SK-N-SH (cell line): ENCODE measurements at regions not wholly inside any gene's neighbourhood (a gene's known extent, or its start where the extent isn't known, plus 50 kb on each side); places are given as distances from the start of the nearest gene placed in this dataset.

Experiments used
- CTCF ChIA-PET: fragments of 300-600, 350-600 bp; formaldehyde crosslinking; extraction: SDS; loops from one replicate; lab custom pipeline; 2021; lab: Yijun Ruan, JAX
- POLR2A ChIA-PET: fragments of 350-600 bp; sonication (Branson Sonifier 250); formaldehyde crosslinking; extraction: SDS; loops from one replicate; lab custom pipeline; 2020; ENCODE audit warnings: antibody characterized with exemption, inconsistent platforms; lab: Yijun Ruan, JAX
- DNase-seq: peaks from one replicate; pipeline ENCODE4 v3.0.0; 2012
- H2AFZ ChIP-seq: fragments of 200-600 bp; sonication (generic); 2 replicates; pipeline ENCODE4 v1.8.1; 2016; ENCODE audit warnings: antibody characterized with exemption, mild to moderate bottlenecking, low read depth
- H3F3A ChIP-seq: fragments of 200-600 bp; sonication (generic); replicated peaks from 2 replicates; pipeline ENCODE3; 2016; ENCODE audit warnings: antibody characterized with exemption, mild to moderate bottlenecking; ENCODE audit not compliant: insufficient read depth
- H3K27ac ChIP-seq, 2 experiments: fragments of 200-500 bp in 1 of 2; fragments of 200-600 bp in 1 of 2; sonication (Bioruptor generic) in 1 of 2; sonication (generic), shearing (Covaris generic) in 1 of 2; 2 replicates each; pipeline versions ENCODE4 v1.5.1 to v1.6.1; 2014 to 2016; ENCODE audit warnings: low read depth in 2 of 2, inconsistent platforms in 1 of 2, low read length in 1 of 2, mild to moderate bottlenecking in 1 of 2, mixed read lengths in 1 of 2
- H3K27me3 ChIP-seq: fragments of 200-600 bp; sonication (generic), shearing (Covaris generic); 2 replicates; pipeline ENCODE4 v1.6.1; 2016; ENCODE audit warnings: mixed run types; ENCODE audit not compliant: insufficient read depth
- H3K36me3 ChIP-seq, 2 experiments: fragments of 200-500 bp in 1 of 2; fragments of 200-600 bp in 1 of 2; sonication (Bioruptor generic) in 1 of 2; sonication (generic) in 1 of 2; replicated peaks in 1 of 2; 2 replicates each; pipeline versions ENCODE3 to v1.5.1; 2014 to 2016; ENCODE audit warnings: low read length in 1 of 2, mild to moderate bottlenecking in 1 of 2; ENCODE audit not compliant: insufficient read depth in 2 of 2, control insufficient read depth in 1 of 2
- H3K4me1 ChIP-seq, 2 experiments: fragments of 200-500 bp in 1 of 2; fragments of 200-600 bp in 1 of 2; sonication (Bioruptor generic) in 1 of 2; sonication (generic), shearing (Covaris generic) in 1 of 2; 2 replicates each; pipeline versions ENCODE4 v1.5.1 to v1.6.1; 2014 to 2016; ENCODE audit warnings: low read depth in 1 of 2, low read length in 1 of 2, mixed run types in 1 of 2; ENCODE audit not compliant: insufficient read depth in 2 of 2, control insufficient read depth in 1 of 2
- H3K4me2 ChIP-seq: fragments of 200-600 bp; sonication (generic), shearing (Covaris generic); 2 replicates; pipeline ENCODE4 v1.6.1; 2017; ENCODE audit warnings: mixed run types
- H3K4me3 ChIP-seq, 2 experiments: fragments of 200-500 bp in 1 of 2; fragments of 200-600 bp in 1 of 2; sonication (Bioruptor generic) in 1 of 2; sonication (generic), shearing (Covaris generic) in 1 of 2; 2 replicates each; pipeline versions ENCODE4 v1.5.1 to v1.8.1; 2014 to 2016; ENCODE audit warnings: low read depth in 2 of 2, inconsistent platforms in 1 of 2, low read length in 1 of 2, mild to moderate bottlenecking in 1 of 2, mixed read lengths in 1 of 2, moderate library complexity in 1 of 2
- H3K79me2 ChIP-seq: fragments of 200-600 bp; sonication (generic); 2 replicates; pipeline ENCODE4 v1.8.1; 2017; ENCODE audit warnings: mild to moderate bottlenecking; ENCODE audit not compliant: insufficient read depth
- H3K9ac ChIP-seq: fragments of 200-600 bp; sonication (generic); 2 replicates; pipeline ENCODE4 v1.6.1; 2017; ENCODE audit warnings: mixed run types
- H3K9me2 ChIP-seq: fragments of 200-600 bp; sonication (generic); 2 replicates; pipeline ENCODE4 v1.6.1; 2017; ENCODE audit warnings: mixed run types
- H3K9me3 ChIP-seq: fragments of 200-600 bp; sonication (generic); 2 replicates; pipeline ENCODE4 v1.6.1; 2017; ENCODE audit warnings: mixed run types, mild to moderate bottlenecking, moderate library complexity
- H4K20me1 ChIP-seq: fragments of 200-600 bp; sonication (generic); 2 replicates; pipeline ENCODE4 v1.6.1; 2017; ENCODE audit warnings: mild to moderate bottlenecking, mixed run types; ENCODE audit not compliant: insufficient read depth
- ELF1 ChIP-seq: IDR thresholded peaks from 2 replicates; pipeline ENCODE4 v1.4.0; 2012
- EZH2phosphoT487 ChIP-seq: fragments of 200-600 bp; sonication (generic); IDR thresholded peaks from 2 replicates; pipeline ENCODE4 v1.6.1; 2017; ENCODE audit warnings: low read depth, mixed run types, mild to moderate bottlenecking, antibody characterized with exemption, moderate library complexity, borderline replicate concordance
- FOSL2 ChIP-seq: IDR thresholded peaks from 2 replicates; pipeline ENCODE4 v1.4.0; 2012; ENCODE audit warnings: low read depth, mild to moderate bottlenecking, moderate library complexity, borderline replicate concordance
- FOXM1 ChIP-seq: IDR thresholded peaks from 2 replicates; pipeline ENCODE4 v1.4.0; 2012; ENCODE audit warnings: low read depth, mild to moderate bottlenecking
- GATA2 ChIP-seq: sonication (generic); formaldehyde crosslinking; IDR thresholded peaks from 2 replicates; pipeline ENCODE4 v1.5.0; 2020; ENCODE audit warnings: mild to moderate bottlenecking, missing genetic modification reagents
- JUND ChIP-seq: IDR thresholded peaks from 2 replicates; pipeline ENCODE4 v1.4.0; 2012
- MEF2A ChIP-seq: IDR thresholded peaks from 2 replicates; pipeline ENCODE4 v1.4.0; 2012; ENCODE audit warnings: low read depth, borderline replicate concordance
- MXI1 ChIP-seq: IDR thresholded peaks from 2 replicates; pipeline ENCODE4 v1.6.1; 2012; ENCODE audit warnings: mild to moderate bottlenecking, low read depth, low read length, improper control_type of control experiment
- NFIC ChIP-seq: IDR thresholded peaks from 2 replicates; pipeline ENCODE4 v1.4.0; 2012; ENCODE audit warnings: borderline replicate concordance
- POLR2AphosphoS5 ChIP-seq: IDR thresholded peaks from 2 replicates; pipeline ENCODE4 v1.6.1; 2012; ENCODE audit warnings: low read depth, low read length
- RXRA ChIP-seq: IDR thresholded peaks from 2 replicates; pipeline ENCODE4 v1.4.0; 2012; ENCODE audit warnings: low read depth, mild to moderate bottlenecking, borderline replicate concordance
- SMC3 ChIP-seq: IDR thresholded peaks from 2 replicates; pipeline ENCODE4 v1.6.1; 2012; ENCODE audit warnings: low read depth, low read length, improper control_type of control experiment
- TEAD4 ChIP-seq: IDR thresholded peaks from 2 replicates; pipeline ENCODE4 v1.4.0; 2012; ENCODE audit warnings: mild to moderate bottlenecking, borderline replicate concordance; ENCODE audit not compliant: insufficient read depth
- YY1 ChIP-seq: IDR thresholded peaks from 2 replicates; pipeline ENCODE4 v1.4.0; 2012; ENCODE audit warnings: low read depth, mild to moderate bottlenecking
- WGBS: methylation state at CpG from one replicate; pipeline ENCODE4 v1.1.6; 2017; ENCODE audit warnings: low lambda C conversion rate; 5-methylcytosine and 5-hydroxymethylcytosine counted together
- TF ChIP-seq, protein P1 (sequence below): IDR thresholded peaks from 2 replicates; pipeline ENCODE4 v1.4.0; 2012; ENCODE audit warnings: low read depth, borderline replicate concordance
- TF ChIP-seq, protein P2 (sequence below): IDR thresholded peaks from 2 replicates; pipeline ENCODE4; 2012
- TF ChIP-seq, protein P3 (sequence below): fragments of 150-350 bp; IDR thresholded peaks from 2 replicates; pipeline ENCODE4 v1.6.1; 2017; ENCODE audit warnings: antibody characterized with exemption, low read length, low read depth, borderline replicate concordance
- TF ChIP-seq, protein P4 (sequence below): fragments of 200-600 bp; sonication (generic); IDR thresholded peaks from 2 replicates; pipeline ENCODE4 v1.6.1; 2017; ENCODE audit warnings: antibody characterized with exemption, mild to moderate bottlenecking, moderate library complexity
- TF ChIP-seq, protein P5 (sequence below): fragments of 150-350 bp; IDR thresholded peaks from 2 replicates; pipeline ENCODE4 v1.6.1; 2016; ENCODE audit warnings: mild to moderate bottlenecking, low read depth, low read length

DNA sequence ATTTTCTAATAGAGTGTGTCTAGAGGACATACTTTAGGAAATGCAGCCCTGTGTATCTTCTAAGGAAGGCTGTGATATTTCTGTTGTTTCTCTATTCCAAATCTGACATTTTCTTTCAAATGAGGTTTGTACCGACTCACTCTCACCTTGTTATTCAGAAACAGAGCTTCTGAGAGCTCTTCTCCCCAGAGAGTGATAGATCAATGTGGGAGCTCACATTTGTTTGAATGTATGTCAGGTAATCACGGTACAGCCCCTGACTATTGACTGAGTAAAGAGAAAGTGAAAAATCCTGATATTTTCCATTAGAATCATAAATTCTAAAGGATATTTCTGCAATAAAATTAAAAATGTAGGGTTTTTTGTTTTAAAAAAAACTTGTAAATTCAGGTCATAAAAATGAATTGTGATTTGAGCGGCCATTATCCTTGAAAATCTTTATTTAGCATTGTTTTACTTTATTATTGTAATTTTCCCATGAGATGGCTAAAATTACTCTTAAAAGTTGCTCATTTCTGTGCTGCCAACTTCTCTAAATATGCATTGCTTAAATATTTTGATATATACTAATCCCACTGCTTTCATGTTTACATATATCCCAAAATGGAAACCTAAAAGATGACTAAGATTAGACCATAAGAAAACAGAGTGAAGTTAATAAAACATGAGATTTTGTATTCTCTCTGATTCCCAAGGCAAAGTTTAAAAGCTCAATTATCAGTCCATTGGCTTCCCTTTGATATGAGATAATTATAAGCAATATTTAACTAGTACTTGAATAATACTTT is 1226.8 kb upstream of the CITED2 start:
- 40% methylated on average over 3 of the region's 3 CpGs for WGBS
- Histone ChIP-seq H3K79me2 (no peaks in the 10 kb centered on the region), H3K9me3 (no peaks in the 10 kb centered on the region), H3K9me2 (no peaks in the 10 kb centered on the region), H3K4me1 (peaks cover 0 to 10% of the 10 kb centered on the region in 2 experiments; a peak in 2 of 4 replicates), H4K20me1 (no peaks in the 10 kb centered on the region), H3K36me3 (no peaks in the 10 kb centered on the region), H3K4me2 (peak overlapping the region; percentile 18; the same call in 1 of the 2 replicates), H3K27ac (peak overlapping the region; percentile 86 to 93; a peak in 3 of 4 replicates), H2AFZ (peak overlapping the region; percentile 67; the same call in 1 of the 2 replicates), H3F3A (peaks cover 38% of the 10 kb centered on the region), H3K27me3 (no peaks in the 10 kb centered on the region), H3K9ac (peak overlapping the region; percentile 38; the same call in 1 of the 2 replicates), H3K4me3 (no peak overlapping the region)
- DNase-seq: no peak
- ChIA-PET POLR2A (no interaction called here), CTCF (no interaction called here)
- TF ChIP-seq JUND: no peak
- TF ChIP-seq, protein P1, sequence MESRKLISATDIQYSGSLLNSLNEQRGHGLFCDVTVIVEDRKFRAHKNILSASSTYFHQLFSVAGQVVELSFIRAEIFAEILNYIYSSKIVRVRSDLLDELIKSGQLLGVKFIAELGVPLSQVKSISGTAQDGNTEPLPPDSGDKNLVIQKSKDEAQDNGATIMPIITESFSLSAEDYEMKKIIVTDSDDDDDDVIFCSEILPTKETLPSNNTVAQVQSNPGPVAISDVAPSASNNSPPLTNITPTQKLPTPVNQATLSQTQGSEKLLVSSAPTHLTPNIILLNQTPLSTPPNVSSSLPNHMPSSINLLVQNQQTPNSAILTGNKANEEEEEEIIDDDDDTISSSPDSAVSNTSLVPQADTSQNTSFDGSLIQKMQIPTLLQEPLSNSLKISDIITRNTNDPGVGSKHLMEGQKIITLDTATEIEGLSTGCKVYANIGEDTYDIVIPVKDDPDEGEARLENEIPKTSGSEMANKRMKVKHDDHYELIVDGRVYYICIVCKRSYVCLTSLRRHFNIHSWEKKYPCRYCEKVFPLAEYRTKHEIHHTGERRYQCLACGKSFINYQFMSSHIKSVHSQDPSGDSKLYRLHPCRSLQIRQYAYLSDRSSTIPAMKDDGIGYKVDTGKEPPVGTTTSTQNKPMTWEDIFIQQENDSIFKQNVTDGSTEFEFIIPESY: no peak
- no peak for TF ChIP-seq FOSL2
- TF ChIP-seq NFIC: no peak
- no peak for TF ChIP-seq POLR2AphosphoS5
- no peak for TF ChIP-seq ELF1
- no peak for TF ChIP-seq MXI1
- no peak for TF ChIP-seq EZH2phosphoT487
- no peak for TF ChIP-seq RXRA
- TF ChIP-seq YY1: no peak
- TF ChIP-seq SMC3: no peak
- no peak for TF ChIP-seq MEF2A
- TF ChIP-seq TEAD4: no peak
- TF ChIP-seq GATA2 (CRISPR knock-in tag): no peak
- TF ChIP-seq, protein P2, sequence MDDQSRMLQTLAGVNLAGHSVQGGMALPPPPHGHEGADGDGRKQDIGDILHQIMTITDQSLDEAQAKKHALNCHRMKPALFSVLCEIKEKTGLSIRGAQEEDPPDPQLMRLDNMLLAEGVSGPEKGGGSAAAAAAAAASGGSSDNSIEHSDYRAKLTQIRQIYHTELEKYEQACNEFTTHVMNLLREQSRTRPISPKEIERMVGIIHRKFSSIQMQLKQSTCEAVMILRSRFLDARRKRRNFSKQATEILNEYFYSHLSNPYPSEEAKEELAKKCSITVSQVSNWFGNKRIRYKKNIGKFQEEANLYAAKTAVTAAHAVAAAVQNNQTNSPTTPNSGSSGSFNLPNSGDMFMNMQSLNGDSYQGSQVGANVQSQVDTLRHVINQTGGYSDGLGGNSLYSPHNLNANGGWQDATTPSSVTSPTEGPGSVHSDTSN: no peak
- TF ChIP-seq, protein P3, sequence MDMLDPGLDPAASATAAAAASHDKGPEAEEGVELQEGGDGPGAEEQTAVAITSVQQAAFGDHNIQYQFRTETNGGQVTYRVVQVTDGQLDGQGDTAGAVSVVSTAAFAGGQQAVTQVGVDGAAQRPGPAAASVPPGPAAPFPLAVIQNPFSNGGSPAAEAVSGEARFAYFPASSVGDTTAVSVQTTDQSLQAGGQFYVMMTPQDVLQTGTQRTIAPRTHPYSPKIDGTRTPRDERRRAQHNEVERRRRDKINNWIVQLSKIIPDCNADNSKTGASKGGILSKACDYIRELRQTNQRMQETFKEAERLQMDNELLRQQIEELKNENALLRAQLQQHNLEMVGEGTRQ: no peak
- TF ChIP-seq, protein P4, sequence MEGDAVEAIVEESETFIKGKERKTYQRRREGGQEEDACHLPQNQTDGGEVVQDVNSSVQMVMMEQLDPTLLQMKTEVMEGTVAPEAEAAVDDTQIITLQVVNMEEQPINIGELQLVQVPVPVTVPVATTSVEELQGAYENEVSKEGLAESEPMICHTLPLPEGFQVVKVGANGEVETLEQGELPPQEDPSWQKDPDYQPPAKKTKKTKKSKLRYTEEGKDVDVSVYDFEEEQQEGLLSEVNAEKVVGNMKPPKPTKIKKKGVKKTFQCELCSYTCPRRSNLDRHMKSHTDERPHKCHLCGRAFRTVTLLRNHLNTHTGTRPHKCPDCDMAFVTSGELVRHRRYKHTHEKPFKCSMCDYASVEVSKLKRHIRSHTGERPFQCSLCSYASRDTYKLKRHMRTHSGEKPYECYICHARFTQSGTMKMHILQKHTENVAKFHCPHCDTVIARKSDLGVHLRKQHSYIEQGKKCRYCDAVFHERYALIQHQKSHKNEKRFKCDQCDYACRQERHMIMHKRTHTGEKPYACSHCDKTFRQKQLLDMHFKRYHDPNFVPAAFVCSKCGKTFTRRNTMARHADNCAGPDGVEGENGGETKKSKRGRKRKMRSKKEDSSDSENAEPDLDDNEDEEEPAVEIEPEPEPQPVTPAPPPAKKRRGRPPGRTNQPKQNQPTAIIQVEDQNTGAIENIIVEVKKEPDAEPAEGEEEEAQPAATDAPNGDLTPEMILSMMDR: no peak
- no peak for TF ChIP-seq FOXM1
- TF ChIP-seq, protein P5, sequence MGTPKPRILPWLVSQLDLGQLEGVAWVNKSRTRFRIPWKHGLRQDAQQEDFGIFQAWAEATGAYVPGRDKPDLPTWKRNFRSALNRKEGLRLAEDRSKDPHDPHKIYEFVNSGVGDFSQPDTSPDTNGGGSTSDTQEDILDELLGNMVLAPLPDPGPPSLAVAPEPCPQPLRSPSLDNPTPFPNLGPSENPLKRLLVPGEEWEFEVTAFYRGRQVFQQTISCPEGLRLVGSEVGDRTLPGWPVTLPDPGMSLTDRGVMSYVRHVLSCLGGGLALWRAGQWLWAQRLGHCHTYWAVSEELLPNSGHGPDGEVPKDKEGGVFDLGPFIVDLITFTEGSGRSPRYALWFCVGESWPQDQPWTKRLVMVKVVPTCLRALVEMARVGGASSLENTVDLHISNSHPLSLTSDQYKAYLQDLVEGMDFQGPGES: no peak
